ENCODE measurements at regions not wholly inside any gene's neighbourhood (a gene's known extent, or its start where the extent isn't known, plus 50 kb on each side); places are given as distances from the start of the nearest gene placed in this dataset.

DNA sequence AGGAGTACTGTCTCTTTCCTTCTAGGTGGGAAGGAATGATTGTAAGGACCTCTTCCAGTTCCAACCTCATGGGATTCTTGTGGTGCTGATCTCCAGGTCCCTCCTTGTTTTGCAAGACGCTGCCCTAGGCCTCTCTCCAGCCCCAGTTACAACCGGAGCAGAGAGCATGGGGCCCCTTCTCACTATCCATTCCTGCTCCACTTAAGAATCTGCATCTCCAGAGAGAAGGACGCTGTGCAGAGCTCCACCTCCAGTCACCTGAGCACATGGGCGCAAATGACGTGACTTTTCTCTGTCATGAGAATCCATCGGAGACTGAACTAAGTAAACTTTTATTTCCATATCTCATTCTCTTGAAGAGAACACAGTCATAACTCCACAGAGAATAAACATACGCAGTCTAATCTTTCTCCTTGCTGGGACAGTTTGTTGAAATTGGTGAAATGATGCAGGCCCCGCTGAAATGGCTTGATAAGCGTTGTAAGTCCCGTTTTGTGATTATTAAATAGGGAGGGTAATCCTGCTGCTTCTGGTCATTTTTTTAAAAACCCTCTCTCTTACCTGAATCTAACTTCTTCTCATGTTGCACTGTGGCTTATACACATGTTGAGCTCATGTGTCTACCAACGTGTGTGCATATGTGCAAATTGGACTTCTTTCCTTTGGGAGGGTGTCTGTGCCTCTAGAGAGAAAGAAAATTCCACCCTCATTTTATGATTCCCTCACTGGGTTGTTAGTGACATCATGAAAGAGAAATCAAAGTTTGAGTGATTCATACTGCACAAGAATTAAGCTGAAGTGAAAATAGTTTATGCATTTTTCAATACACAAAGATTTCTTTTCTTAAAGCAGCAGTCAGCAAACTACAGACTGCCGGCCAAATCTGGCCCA lies 133.2 kb upstream of the TBX20 start:
- no peak for DNase-seq (ENCODE audit: low spot score)

DNA sequence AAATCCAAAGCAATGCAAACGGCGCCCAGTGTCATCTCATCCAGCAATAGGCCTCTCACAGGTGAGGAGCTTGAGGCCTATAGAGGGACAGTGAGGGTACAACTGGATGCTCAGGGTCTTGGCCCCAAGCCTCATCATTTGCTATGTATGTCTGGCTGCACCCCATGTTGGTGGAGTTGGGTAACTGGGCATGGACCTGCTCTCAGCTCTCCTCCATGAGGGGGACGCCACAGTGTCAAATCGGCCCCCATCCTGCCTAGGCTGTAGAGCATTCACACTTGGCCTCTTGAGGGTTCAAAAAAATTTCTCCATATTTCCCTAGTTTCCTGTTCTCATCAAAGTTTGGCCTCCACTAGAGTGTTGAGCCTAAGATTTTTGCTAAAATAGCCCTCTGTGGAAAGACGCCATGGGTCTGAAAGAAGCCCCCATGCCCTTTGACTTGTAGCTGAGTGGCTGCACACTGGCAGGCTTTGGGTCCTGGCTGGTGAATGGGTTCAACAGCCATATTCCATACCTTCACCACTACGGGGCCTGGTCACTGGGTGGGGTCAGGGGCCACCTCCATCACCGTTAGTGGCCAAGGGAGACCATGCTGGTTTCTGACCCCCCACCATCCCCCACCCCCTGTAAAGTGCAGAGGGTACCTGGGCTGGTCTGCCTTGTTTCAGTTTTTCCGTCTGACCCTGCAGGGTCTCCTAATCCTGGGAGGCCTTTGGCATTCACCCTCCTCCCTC lies 132.3 kb upstream of the TBX20 start:
- DNase-seq (ENCODE audit: low spot score) = no peak

DNA sequence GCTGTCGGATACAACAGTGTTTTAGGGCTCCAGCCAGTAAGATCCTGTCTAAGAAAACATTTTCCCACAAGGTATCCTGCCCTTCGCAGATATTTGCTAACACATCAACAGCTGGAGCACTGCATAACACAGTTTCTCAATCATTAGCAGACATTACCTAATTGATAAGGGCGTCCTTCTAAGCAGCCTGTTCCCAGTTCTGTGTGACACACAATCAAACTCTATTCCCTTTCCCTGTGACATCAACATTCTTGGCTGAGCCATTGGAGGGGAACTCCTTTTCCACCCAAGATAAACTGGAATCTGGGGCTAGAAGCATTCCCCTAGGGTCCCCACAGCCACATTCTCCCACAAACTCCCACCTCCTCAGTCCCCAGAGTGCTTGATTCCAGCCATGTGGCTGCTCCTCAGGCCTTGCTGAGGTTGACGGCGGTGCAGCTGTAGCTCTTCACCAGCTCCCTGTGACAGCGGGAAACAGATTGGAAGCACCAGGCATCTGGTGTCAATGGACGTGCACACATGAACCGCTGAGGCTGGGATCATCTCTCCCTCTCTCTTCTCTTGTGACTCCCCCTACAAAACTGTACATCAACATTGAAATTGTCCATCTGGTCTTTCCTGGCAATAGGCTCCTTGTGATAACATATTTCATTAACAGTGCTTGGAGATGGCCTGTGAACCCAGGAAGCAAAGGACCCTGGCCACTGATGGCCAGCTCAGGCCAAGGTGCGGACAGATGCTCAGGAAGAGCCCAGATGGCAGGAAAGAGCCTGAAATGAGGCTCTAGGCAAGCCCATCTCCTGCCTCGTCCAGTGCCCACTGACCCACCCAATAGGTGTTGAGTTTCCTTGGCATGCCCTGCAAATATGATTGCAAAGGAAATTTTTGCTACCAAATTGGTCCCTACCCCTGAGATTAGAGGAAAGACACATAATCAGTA lies 131.1 kb upstream of the TBX20 start:
- peak; percentile 57 for DNase-seq (ENCODE audit: low spot score)

DNA sequence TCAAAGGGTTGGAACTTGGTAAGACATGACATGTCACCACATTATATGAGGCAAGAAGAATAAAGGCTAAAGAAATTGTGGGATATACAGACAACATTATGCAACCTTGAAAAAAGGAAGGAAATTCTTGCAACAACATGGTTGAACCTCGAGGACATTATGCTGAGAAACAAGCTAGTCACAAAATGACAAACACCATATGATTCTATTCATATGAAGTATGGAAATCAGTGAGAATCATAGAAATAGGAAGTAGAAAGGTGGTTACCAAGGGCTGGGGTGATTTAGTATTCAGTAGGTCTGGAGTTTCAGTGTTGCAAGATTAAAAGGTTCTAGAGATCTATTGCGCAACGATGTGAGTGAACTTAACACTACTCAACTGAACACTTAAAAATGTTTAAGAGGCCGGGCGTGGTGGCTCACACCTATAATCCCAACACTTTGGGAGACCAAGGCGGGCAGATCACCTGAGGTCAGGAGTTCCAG lies 126.9 kb upstream of the TBX20 start:
- no peak for DNase-seq (ENCODE audit: low spot score)

DNA sequence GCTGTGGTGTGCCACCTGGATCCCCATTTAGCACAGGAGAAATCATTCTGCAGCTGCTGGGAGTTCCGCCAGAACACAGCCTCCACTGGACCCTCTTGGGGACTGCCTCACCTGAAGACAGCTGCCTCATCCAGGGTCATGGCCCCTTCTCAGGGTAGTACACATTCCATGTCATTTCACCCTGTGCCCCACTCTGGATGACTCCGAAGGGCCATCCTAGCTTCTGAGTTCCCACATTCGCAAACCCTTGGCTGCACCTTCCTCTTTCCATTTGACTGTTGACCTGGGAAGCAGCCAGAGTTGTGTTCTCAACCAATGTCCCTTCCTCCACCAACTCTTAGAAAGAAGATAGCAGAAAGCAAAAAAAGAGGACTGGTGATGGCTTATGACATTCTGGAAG lies 125.6 kb upstream of the TBX20 start:
- DNase-seq (ENCODE audit: low spot score) = no peak

DNA sequence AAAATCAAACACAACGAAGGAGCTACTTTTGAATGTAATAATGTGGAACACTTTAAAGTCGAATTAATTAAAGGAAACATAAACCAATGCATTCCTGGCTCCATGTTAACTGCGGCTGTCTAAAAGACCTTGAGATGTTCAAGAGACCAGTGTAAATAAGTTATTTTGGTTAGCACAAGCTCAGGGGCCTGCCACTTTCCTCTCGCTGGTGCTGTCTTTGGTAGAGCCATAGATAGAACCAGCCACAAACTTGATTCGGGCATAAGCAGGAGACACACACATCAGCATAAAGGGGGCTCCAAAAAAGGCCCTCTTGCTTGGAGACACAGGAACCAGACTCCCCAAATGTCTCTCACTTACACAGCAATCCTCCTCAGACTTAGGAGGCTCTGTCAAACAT lies 121.6 kb upstream of the TBX20 start:
- DNase-seq (ENCODE audit: low spot score) = no peak

DNA sequence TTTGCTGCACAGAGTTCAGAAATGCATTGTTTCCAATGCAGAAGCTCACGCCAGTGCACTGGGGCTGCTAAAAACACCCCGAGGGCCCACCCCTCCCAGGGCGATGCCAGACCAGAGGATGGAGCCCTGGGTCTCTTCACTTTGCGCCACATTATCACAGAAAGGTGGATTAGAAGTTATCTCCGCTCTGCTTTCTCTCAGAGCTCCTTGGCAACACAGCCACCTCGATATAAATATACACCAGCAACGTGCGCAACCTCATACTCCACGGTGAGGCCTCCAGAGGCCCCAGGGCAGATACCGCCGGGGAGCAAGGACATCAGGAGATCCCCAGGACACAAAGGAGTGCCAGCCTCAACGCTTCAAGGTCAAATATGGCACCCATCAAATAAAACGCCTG lies 121.0 kb upstream of the TBX20 start:
- no peak for DNase-seq (ENCODE audit: low spot score)

DNA sequence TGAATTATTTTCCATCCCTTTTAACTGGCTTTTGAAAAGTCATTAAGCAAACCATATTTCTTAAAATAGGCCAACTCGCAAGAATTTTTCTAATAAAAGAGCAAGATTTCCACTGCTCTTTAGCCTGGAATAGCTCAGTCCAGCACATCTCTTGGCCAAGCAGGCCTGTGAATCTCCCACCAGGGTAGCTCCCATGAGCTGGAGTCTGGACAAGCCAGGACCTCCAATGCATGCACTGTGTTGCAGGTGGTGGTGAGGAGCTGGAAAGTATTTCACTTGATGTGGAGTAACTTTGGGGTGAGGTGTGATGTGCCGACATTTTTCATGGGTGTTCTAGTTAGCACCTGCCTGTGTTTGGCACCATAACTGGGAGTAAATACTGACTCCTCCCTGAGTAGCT lies 117.3 kb upstream of the TBX20 start:
- peak; percentile 72 for DNase-seq (ENCODE audit: low spot score)

DNA sequence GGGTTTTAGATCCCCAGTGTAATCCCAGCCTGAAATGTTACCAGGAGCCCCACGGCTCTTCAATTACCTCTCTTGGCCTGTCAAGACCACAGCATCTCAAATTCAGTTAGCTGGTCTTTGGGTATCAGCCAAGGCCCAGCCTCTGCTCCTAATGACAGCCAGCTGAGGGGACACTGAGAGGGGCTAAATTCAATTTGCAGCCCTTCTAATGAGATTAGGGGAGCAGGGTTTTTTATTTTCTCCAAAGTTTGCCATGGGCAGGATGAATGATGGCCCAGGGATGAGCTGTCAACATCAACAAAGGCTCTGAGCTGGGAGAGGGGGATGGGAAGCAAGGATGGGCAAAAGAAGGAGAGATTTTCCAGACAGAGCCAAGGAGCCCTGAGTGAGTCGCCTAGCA lies 116.8 kb upstream of the TBX20 start:
- peak; percentile 100 for DNase-seq (ENCODE audit: low spot score)

DNA sequence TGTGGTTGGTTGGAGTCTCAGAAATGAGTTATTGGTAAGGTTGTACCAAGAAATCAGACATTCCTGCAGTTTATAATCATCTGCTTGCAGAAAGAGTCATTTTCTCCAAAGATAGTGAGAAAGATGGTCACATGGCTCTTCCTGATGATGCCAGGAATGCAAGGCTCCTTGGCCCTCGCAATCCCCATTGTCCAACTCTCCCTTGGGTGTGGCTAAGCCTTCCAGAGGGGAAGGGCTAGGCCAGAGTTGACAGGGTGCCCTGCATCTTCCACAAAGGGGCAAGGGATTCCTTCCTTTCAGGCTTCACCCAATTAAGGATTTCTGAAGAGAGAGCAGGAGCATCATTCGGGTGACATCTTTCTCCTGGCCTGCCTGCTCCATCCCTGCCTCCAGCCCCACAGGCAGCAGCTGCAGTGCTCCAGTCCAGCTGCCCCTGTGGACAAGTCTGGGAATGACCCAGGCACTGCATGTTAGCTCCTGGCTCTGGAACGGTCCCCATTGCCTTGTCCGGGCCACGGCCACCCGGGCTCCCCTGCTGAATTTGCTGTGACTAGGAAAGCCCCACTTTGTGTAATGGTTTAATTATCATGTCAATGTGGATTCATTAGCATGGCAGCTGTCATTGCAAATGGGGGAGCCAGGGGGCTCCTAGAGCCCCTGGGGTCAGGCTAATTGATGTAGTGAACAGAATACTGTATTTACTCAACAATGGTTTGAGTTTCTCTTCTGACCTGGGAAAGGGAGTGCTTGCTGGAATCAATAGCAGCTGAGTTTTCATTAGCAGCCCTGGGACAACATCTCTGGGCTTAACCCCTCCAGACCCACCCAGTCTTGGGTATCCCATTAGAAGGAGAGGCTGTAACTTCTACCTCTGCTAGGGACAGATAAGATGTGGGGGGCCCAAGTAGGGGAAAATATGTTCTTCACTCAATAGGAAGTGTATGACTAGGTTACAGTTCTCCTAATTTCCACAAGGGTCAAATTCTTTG lies 112.6 kb upstream of the TBX20 start:
- peak; percentile 67 for DNase-seq (ENCODE audit: low spot score)

DNA sequence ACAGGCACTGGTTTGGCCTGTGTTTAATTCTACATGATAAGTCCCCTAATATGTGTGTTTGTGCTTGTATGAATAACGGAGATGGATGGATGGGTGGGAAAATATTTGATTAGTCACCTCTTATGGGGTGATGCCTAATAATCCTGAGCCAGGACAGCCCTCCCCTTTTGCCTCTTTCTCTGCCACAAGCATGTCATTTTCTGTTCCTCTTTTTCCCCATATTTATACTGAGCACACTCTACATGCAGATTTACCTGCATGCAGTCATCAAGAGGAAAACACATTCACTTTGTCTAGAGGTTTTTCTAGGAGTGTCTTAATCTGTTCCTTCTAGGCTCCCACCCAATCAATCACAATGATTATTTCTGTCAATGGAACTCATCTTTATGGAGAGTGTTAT lies 111.6 kb upstream of the TBX20 start:
- DNase-seq (ENCODE audit: low spot score) = no peak

DNA sequence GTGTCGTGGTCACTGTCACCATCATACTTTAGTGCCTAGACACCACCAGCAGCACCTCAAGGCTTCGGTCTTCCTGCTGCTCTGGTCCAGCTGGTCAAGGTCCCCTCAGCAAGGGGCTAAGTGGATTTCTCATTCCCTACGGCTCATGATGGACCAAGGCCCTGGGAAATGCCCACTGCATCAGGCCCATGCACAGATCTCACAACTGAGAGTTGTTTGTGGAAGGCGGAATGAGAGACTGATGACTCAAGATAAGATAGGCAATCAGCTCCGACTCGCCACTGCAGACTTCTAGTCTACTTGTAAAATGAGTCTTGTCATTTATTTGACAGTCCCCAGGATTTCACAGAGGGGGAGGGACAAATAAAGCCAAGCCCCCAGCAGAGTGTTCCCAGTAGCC lies 108.4 kb upstream of the TBX20 start:
- DNase-seq (ENCODE audit: low spot score) = peak; percentile 90

DNA sequence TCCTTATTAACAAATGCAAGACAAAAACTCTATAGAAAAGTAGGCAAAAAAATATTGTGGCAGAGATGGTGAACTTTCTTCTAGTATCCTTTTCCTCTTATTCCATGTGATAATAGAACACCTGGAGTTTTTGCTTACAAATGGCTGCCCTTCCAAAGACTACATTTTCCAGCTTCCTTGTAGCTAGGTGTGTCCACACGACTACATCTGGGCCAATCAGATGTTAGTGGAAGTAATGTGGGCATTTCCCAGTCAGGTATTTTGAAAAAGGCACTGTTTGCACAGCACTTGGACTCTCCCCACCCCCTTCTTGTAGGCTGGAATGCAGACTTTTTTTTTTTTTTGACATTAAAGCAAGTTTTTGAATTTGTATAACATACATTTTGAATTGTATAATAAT lies 105.5 kb upstream of the TBX20 start:
- no peak for DNase-seq (ENCODE audit: low spot score)

DNA sequence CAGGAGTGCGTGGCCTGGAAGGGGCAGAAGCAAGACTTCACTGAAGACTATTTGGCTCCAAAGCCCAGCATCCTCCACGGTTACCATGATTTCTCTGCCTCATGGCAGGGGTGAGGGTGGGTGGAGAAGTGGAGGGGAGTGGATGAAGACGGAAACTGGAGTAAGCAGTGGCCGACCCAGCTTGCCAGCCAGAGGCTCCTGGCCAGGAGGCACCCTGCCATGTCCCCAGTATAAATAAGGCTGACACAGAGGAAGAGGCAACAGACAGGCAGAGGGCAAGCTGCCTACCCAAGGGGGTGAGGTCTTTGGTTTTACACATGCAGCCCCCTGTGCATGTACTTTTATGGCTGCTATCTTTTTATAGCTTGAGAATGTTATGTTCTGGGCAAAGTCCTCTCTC lies 102.6 kb upstream of the TBX20 start:
- no peak for DNase-seq (ENCODE audit: low spot score)

DNA sequence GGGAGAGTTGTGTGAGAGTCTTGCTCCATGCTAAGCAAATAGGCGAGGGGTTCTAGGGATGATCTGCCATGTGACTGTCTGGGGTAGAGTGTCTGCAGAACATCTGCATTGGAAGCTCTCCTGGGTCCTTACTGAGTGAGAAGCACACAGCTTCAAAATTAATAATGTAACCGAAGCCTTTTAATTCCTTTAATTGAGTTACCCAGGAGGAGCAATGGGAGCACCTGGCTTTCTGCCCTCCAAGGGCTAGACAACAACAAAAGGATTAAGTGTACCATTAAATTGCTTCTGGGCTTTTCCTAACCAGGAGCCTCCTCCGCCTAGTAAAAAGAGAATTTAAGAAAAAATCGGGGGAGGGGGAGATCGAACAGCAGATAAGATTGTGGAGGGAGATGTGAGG lies 102.0 kb upstream of the TBX20 start:
- DNase-seq (ENCODE audit: low spot score) = peak; percentile 84

DNA sequence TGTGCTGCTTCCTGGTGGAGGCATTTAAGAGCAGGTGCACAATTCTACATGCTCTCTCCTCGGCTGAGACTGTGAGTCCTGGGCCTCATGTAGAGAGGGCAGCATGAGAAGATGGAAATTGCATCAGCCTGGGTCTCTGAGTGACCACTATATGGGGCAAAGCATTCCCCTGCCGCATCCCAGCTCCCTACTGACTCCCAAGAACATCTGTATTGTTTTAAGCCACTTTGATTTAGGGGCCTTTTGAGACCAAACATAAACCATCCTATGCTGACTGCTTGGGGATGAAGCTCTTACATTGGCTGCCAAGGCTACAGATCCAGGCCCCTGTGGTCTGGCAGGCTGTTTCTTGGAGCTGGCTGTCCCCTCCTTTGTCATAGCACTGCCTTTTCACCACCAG lies 101.3 kb upstream of the TBX20 start:
- peak; percentile 76 for DNase-seq (ENCODE audit: low spot score)

DNA sequence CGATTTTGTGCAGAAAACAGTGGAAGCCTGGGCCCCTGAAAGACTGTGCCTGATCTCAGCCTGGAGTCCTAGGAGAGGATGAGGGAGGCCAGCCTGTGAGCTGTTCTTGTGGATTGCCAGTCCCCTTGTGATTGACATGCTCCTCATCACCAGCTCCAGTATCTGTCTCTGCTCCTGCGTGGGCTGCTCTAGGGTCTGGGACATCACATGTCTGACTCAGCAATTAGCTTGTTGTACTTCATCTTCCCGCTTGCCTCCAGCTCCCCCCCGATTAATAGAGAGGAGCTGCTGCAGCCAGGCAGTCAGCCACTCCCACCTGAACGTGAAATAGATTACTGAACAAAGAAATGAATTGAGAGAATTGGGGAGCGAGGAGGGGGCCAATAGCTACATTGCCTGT lies 99.6 kb upstream of the TBX20 start:
- DNase-seq (ENCODE audit: low spot score) = peak; percentile 74

DNA sequence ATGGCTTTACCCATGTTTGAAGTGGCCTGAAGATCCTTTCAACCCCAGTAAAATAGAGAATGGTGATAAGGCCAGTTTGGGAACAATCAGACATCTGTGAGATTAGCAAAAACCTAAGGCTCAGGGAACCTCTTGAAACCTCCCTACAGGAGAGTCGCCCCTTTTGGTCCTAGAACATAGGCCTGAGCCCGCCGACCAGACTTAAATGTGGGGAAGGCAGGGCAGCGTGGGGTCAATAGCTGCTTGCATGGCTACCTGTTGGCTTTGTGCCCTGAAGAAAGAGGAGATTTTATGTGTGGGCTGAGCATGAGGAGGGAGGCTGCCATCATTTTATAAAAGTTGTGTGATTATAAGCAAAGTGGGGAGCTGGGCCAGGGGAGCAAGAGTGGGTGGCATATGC lies 97.6 kb upstream of the TBX20 start:
- no peak for DNase-seq (ENCODE audit: low spot score)

DNA sequence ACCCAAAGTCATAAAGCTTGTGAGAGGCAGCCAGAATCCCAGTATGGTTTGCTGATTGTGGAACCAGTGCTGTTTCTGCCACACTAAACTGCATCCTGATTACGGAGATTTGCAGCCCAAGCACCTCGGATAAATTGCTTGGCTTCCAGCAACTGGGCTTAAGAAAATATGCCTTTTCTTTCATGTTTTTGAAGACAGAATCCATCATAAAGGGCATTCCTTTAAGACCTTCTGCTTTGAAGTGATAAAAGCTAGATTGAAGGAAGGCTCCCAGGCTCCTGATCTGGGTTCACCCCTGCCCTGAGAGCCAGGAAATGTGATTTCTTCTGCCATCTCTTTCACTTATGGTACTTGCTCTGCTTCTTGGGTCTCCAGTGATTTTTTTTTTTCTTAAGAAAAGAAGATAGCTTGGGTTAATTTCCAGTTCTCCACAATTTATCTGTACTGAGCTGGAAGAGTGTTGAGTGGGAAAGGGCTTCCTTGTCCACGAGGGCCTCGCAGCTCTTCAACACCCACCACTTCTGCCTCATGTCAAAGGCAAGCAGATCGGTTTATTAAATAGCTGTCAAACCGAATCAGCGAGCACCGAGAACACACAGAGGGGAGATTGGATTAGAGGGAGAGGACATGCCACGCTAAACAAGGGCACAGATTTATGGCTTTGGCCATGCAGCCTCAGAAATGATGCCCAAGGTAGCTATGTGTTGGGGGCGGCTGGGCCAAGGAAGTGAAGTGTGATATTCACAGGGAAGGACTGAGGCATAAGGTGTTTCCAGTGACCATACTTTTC lies 94.9 kb upstream of the TBX20 start:
- peak; percentile 97 for DNase-seq (ENCODE audit: low spot score)

DNA sequence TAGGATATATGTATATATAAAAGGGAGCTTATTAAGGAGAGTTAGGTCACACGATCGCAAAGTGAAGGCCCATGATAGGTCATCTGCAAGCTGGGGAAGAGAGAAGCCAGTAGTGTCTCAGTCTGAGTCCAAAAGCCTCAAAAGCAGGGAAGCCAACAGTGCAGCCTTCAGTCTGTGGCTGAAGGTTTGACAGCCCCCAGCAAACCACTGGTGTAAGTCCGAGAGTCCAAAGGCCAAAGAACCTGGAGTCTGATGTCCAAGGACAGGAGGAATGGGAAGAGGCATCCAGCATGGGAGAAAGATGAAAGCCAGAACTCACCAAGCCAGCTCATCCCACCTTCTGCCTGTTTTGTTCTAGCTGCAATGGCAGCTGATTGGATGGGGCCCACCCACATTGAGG lies 88.9 kb upstream of the TBX20 start:
- no peak for DNase-seq (ENCODE audit: low spot score)
